Small intestine (tissue), 7 donors: ENCODE measurements at regions not wholly inside any gene's neighbourhood (a gene's known extent, or its start where the extent isn't known, plus 50 kb on each side); places are given as distances from the start of the nearest gene placed in this dataset.
A peak's percentile ranks its signal among the peaks of the same experiment; 100 is the strongest.

ENCODE experiments used
- DNase-seq, 2 donors: peaks; one replicate each; pipeline versions ENCODE4 v3.0.0 to v3.0.0-alpha.2; 2013
- FAIRE-seq: peaks from 2 replicates; lab custom pipeline; 2012; peaks lifted over from hg19 to GRCh38; lab: Jason Lieb, UNC
- H3K27ac ChIP-seq, 3 donors: one replicate each; pipeline ENCODE4 v1.5.1; 2013; ENCODE audit warnings: low read length in 2 of 3, mild to moderate bottlenecking in 2 of 3, control low read depth in 1 of 3, inconsistent platforms in 1 of 3, low read depth in 1 of 3, moderate library complexity in 1 of 3
- H3K27me3 ChIP-seq, 3 donors: one replicate each; pipeline ENCODE4 v1.6.1; 2013; ENCODE audit warnings: low read length in 3 of 3, inconsistent platforms in 1 of 3; ENCODE audit not compliant: control insufficient read depth in 3 of 3, insufficient read depth in 3 of 3
- H3K36me3 ChIP-seq, 3 donors: one replicate each; pipeline ENCODE4 v1.6.1; 2013; ENCODE audit warnings: low read length in 3 of 3, inconsistent platforms in 1 of 3, low read depth in 1 of 3, mild to moderate bottlenecking in 1 of 3, moderate library complexity in 1 of 3; ENCODE audit not compliant: control insufficient read depth in 3 of 3, insufficient read depth in 2 of 3
- H3K4me1 ChIP-seq, 3 donors: one replicate each; pipeline ENCODE4 v1.6.1; 2013; ENCODE audit warnings: low read length in 2 of 3, inconsistent platforms in 1 of 3, low read depth in 1 of 3, mild to moderate bottlenecking in 1 of 3, moderate library complexity in 1 of 3; ENCODE audit not compliant: control insufficient read depth in 3 of 3, insufficient read depth in 2 of 3
- H3K4me3 ChIP-seq, 3 donors: one replicate each; pipeline ENCODE4 v1.5.1; 2013; ENCODE audit warnings: low read length in 3 of 3, control low read depth in 1 of 3, inconsistent platforms in 1 of 3, low read depth in 1 of 3, mild to moderate bottlenecking in 1 of 3, moderate library complexity in 1 of 3
- H3K9me3 ChIP-seq, 2 donors: one replicate each; pipeline ENCODE4 v1.6.1; 2013; ENCODE audit warnings: low read depth in 1 of 2, low read length in 1 of 2; ENCODE audit not compliant: control insufficient read depth in 2 of 2, insufficient read depth in 1 of 2
- WGBS, 3 donors: extraction: QIAGEN DNeasy Blood & Tissue Kit; methylation state at CpG; one replicate each; pipeline ENCODE4 v1.1.7; 2013; 5-methylcytosine and 5-hydroxymethylcytosine counted together
- donor health status: healthy with polysubstance abuse.
- donor health status: control.
- donor health status: control.
- donor health status: Bipolar disorder and iron deficiency.
- donor health status: healthy.

- no peak overlapping the region for H3K27ac ChIP-seq
- WGBS, 3 donors, result 79 to 91% (median 84%) methylated on average over 7 of the region's 7 CpGs
- peaks cover 0 to 2% (median 0%) of the 10 kb centered on the region in 3 donors for H3K27me3 ChIP-seq
- H3K4me1 ChIP-seq, result no peaks in the 10 kb centered on the region
- DNase-seq (no peak), FAIRE-seq (no peak)
- no peak overlapping the region for H3K4me3 ChIP-seq
- peaks cover 0 to 3% of the 10 kb centered on the region in 2 donors for H3K9me3 ChIP-seq
- no peaks in the 10 kb centered on the region for H3K36me3 ChIP-seq
Observed at GRCh38 chr9:85136987-85137386, 467.5 kb downstream of the NTRK2 start.

DNA sequence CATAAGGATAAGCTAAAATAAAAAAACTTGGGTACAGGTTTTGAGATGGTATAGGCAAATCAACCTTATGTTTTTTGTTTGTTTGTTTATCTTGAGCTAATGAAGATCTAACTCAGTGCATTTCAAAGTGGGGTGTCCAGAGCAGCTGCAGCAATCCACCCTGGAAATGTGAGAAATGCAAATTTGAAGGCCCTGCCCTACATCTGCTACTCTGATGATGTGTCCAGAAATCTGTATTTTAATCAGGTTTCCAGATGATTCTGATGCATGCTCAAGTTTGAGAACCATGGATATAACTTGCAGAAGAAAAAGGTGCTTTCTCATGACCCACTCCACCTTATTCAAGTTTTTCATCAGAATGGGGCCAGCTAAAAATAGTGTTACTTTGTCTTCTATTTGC is 467.0 kb downstream of the NTRK2 start:
- Histone ChIP-seq H3K27me3 (peaks cover 0 to 2% (median 0%) of the 10 kb centered on the region in 3 donors), H3K36me3 (no peaks in the 10 kb centered on the region), H3K4me3 (no peak overlapping the region), H3K27ac (no peak overlapping the region), H3K4me1 (no peaks in the 10 kb centered on the region), H3K9me3 (peaks cover 0 to 3% of the 10 kb centered on the region in 2 donors)
- FAIRE-seq, result no peak
- DNase-seq, result no peak

DNA sequence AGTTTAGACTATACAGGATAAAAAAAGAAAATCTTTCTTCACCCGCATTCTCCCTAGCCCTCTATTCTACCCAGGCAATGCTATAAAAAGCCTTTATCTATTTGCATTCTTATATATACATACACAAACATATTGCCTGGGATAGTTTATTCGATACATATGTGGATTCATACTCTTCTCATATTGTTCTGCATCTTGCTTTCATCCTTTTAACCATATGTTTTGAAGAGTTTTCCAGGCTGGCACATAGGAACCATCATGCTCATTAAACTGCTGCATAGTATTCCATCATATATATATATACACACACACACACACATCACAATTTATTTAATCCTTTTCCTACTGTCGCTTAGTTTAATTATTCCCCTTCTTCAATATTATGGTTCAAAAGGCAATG is 461.2 kb downstream of the NTRK2 start:
- Histone ChIP-seq H3K4me1 (no peaks in the 10 kb centered on the region), H3K27me3 (no peaks in the 10 kb centered on the region), H3K27ac (no peak overlapping the region), H3K4me3 (no peak overlapping the region), H3K9me3 (peaks cover 0 to 3% of the 10 kb centered on the region in 2 donors), H3K36me3 (no peaks in the 10 kb centered on the region)
- DNase-seq (no peak), FAIRE-seq (no peak)
- WGBS, 3 donors, result 90 to 91% (median 90%) methylated on average over 3 of the region's 3 CpGs

DNA sequence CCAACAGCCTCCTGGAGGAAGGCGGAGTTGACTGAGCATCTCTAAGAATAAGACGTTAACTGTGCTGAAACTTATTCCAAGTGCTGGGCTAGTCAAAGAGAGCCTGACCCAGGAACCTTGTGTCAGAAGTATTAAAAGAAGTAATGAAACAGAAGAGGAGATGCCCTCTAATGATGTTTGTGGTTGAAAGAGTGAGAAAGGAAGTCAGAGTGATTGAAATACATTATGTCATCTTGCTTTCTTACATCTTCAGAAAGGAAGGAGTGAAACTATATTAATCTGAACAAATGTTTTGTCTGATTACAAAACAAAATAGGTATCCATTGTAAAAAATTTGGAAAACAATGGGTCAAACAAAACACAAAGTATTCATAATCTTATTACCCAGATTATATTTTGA is 460.7 kb downstream of the NTRK2 start:
- 72 to 87% (median 81%) methylated on average over 2 of the region's 2 CpGs for WGBS, 3 donors
- Histone ChIP-seq H3K9me3 (peaks cover 0 to 2% of the 10 kb centered on the region in 2 donors), H3K27ac (no peak overlapping the region), H3K36me3 (no peaks in the 10 kb centered on the region), H3K27me3 (no peaks in the 10 kb centered on the region), H3K4me3 (no peak overlapping the region), H3K4me1 (no peaks in the 10 kb centered on the region)
- DNase-seq (no peak), FAIRE-seq (no peak)

DNA sequence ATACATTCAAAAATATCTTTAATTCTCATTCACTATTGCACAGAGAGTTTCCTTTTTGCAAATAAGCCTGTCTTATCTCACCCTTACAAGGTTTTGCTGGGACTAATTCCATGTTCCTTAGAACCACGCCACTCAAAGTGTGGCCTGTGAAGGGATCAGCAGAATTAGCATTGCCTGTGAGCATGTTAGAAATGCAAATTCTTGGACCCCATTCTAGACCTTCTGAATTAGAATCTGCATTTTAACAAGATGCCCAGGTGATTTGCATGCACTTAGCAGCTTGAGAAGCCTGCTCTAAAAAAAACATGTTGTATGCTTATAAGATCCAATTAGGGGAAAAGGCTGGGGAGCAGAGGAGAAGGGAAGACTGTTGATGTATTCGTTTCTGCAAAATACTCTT is 460.0 kb downstream of the NTRK2 start:
- WGBS, 3 donors, result 49 to 84% (median 55%) methylated on average over 2 of the region's 2 CpGs
- no peaks in the 10 kb centered on the region for H3K9me3 ChIP-seq
- H3K27me3 ChIP-seq, result no peaks in the 10 kb centered on the region
- FAIRE-seq (no peak), DNase-seq (no peak)
- no peaks in the 10 kb centered on the region for H3K4me1 ChIP-seq
- H3K36me3 ChIP-seq, result no peaks in the 10 kb centered on the region
- H3K27ac ChIP-seq, result no peak overlapping the region
- no peak overlapping the region for H3K4me3 ChIP-seq

GRCh38 chr9:85118990-85119755 is 449.6 kb downstream of the NTRK2 start:
- Histone ChIP-seq H3K36me3 (no peaks in the 10 kb centered on the region), H3K9me3 (no peaks in the 10 kb centered on the region), H3K27ac (no peak overlapping the region), H3K4me1 (no peaks in the 10 kb centered on the region), H3K4me3 (no peak overlapping the region), H3K27me3 (no peaks in the 10 kb centered on the region)
- FAIRE-seq (no peak), DNase-seq (no peak)
- WGBS, 3 donors, result 74 to 89% (median 88%) methylated on average over 1 of the region's 1 CpG

- FAIRE-seq (no peak), DNase-seq (peak in 1 of 2 donors; percentile 7)
- Histone ChIP-seq H3K4me1 (no peaks in the 10 kb centered on the region), H3K9me3 (no peaks in the 10 kb centered on the region), H3K36me3 (no peaks in the 10 kb centered on the region), H3K27me3 (peaks cover 0 to under 1% (median 0%) of the 10 kb centered on the region in 3 donors), H3K4me3 (no peak overlapping the region), H3K27ac (no peak overlapping the region)
- 14 to 54% (median 24%) methylated on average over 4 of the region's 4 CpGs for WGBS, 3 donors
Observed at GRCh38 chr9:85117831-85118230, 448.3 kb downstream of the NTRK2 start.

DNA sequence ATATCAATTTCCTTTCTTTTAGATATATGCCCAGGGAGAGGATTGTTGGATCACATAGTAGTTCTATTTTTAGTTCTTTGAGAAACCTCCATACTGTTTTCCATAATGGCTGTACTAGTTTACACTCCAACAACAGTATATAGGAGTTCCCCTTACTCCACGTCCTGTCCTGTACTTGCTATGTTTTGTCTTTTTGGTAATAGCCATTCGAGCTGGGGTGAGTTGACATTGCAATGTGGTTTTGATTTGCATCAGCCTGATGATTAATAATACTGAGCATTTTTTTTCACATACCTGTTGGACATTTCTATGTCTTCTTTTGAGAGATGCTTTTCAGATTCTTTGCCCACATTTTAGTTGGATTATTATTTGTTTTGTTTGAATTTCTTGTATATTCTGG is 445.9 kb downstream of the NTRK2 start:
- Histone ChIP-seq H3K27ac (no peak overlapping the region), H3K4me1 (no peaks in the 10 kb centered on the region), H3K36me3 (no peaks in the 10 kb centered on the region), H3K4me3 (no peak overlapping the region), H3K9me3 (no peaks in the 10 kb centered on the region), H3K27me3 (peaks cover 0 to 1% (median 0%) of the 10 kb centered on the region in 3 donors)
- DNase-seq (no peak), FAIRE-seq (no peak)
- WGBS, 3 donors, result 61 to 84% (median 70%) methylated on average over 2 of the region's 2 CpGs

- Histone ChIP-seq H3K27me3 (peaks cover 0 to 1% (median 0%) of the 10 kb centered on the region in 3 donors), H3K27ac (no peak overlapping the region), H3K36me3 (no peaks in the 10 kb centered on the region), H3K4me3 (no peak overlapping the region), H3K9me3 (no peaks in the 10 kb centered on the region), H3K4me1 (no peaks in the 10 kb centered on the region)
- 55 to 71% (median 69%) methylated on average over 3 of the region's 3 CpGs for WGBS, 3 donors
- DNase-seq (no peak), FAIRE-seq (no peak)
Observed at GRCh38 chr9:85114799-85115198, 445.3 kb downstream of the NTRK2 start.
